Germinal center (tissue), 1 donor: ENCODE measurements at regions not wholly inside any gene's neighbourhood (a gene's known extent, or its start where the extent isn't known, plus 50 kb on each side); places are given as distances from the start of the nearest gene placed in this dataset.
"Not testable (repeated sequence)": the region's sequence is repeated elsewhere in the genome, so short reads cannot be mapped to it uniquely, and the experiment has no call there.

Experiments
- DNase-seq: peaks from one replicate; pipeline ENCODE4 v3.0.0; 2012; ENCODE audit warnings: mixed read lengths, low spot score

- peak; percentile 89 for DNase-seq
Observed at GRCh38 chr15:66865622-66866611, 163.9 kb downstream of the SMAD6 start.

DNA sequence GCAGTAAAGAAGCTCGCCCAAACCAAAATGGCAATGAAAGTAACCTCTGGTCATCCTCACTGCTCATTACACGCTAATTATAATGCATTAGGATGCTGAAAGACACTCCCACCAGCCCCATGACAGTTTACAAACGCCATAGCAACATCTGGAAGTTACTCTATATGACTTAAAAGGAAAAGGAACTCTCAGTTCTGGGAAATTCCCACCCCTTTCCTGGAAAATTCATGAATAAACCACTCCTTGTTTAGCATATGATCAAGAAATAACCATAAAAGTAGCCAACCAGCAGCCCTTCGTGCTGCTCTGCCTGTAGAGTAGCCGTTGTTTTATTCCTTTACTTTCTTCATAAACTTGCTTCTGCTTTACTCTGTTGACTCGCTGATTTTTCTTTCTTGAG, 164.6 kb downstream of the SMAD6 start:
- DNase-seq: no peak

- DNase-seq: no peak
Observed at GRCh38 chr15:66868918-66869317, 166.9 kb downstream of the SMAD6 start.

GRCh38 chr15:66870880-66871388, 168.9 kb downstream of the SMAD6 start:
- DNase-seq: no peak

DNA sequence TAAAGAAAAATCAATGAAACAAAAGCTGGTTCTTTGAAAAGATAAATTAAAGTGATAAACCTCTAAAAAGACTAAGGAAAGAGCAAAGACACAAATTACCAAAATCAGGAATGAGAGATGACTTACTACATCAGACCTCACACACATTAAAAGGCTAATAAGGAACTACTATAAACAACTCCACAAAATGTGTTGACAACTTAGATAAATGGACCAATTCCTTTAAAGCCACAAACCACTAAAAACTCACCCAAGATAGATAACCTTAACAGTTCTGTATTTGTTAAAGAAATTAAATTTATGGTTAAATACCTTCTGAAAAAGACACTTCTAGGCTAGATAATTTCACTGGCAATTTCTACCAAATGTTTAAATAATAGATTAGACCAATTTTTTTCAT, 170.4 kb downstream of the SMAD6 start:
- DNase-seq: no peak

DNA sequence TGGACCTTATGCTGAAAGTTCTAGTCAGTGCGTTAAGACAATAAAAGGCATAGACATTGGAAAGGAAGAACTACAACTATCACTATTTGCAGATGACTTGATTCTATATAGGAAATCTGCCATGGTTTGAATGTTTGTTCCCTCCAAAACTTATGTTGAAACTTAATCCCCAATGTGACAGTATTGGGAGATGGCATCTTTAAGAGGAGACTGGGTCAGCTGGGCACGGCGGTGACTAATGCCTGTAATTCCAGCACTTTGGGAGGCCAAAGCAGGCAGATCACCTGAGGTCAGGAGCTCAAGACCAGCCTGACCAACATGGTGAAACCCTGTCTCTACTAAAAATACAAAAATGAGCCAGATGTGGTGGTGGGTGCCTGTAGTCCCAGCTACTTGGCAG, 171.3 kb downstream of the SMAD6 start:
- DNase-seq: not testable (repeated sequence)

DNA sequence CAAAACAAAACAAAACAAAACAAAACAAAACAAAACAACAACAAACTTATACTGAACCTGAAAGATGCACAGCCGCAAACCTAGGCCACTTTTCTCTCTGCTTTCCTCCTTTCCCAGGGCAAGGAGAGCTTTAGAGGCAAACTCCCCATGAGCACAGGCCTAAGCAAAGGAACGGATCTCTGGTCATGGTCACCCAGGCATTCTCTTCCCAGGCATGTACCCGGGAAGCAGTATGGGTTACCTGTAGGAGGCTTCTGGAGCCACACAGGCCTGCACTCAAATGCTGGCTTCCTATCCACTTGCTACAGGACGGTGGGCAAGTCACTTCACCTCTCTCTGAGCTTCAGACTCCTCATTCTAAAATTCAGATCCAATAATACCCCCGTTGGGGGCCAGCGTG, 171.8 kb downstream of the SMAD6 start:
- DNase-seq: no peak

DNA sequence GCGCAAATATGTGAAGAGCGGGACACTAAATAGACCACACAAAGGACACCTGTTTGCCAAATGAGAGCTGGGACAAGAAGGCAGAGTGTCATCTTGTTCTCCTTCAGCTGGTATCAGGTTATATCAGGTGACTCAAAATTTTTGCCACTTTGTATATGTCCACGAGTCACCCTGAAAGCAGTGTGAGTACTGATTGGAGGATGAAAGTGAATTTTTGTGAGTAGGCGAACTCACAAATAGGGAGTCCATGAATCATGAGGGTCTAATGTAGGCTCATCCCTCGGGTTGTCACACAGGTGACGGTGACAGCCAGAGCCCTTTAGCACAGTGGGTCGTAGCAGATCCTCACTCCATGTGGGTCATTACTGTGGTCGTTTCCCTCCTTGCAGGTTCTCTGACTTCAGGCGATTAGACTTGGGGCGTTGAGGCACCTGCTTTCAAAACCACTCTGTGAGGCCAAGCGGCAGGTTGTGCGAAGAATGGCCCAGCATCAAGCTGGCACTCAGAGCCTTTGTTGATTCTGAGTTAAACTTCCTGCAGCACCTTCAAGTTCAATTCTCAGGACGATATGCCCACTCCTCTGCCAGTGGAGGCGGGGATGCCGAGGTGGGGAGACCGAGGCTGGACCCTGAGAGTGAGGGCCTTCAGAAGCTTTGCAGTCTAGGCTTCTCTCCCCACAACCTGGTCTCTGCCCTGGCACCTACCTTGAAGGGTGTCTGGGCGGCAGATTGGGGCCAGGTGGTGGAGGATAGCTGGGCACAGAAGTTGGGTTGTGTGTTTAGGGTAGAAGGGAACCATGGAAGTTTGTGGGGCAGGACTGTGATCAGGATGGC, 173.8 kb downstream of the SMAD6 start:
- DNase-seq: no peak

DNA sequence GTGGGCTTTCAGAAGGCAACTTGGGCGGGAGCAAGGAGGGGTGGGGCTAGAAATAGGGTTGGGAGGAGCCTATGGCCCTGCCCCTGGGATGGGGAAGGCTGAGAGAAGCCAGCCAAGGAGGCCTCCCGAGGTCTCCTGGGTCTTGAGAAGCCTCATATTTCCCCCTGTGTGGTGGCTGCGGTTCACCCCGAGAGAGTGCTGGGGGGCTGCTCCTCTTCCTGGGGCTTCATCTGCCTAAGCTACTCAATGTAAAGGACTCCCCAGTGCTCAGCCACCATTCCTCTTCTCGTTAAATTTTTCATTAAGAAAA, 174.3 kb downstream of the SMAD6 start:
- no peak for DNase-seq

GRCh38 chr15:66876731-66877476, 174.9 kb downstream of the SMAD6 start:
- DNase-seq: no peak

- no peak for DNase-seq
Observed at GRCh38 chr15:66877477-66878271, 175.6 kb downstream of the SMAD6 start.

DNA sequence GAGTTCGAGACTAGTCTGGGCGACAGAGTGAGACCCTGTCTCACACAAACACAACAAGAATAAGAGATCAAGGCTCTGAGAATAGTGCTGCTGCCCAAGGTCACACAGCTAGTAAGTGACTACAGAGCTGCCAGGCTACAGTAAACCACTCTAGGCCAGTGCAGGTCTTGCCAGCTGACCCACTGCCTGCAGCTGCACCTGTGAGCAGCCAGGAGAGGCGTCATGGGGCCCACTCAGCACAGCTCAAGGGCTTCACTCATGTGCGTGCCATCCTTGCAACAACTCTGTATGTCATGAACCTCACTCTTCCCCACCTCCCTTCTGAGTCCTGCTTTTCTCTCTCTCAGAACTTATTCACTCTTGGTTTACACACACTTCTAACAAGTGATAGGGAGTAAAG, 176.7 kb downstream of the SMAD6 start:
- no peak for DNase-seq

DNA sequence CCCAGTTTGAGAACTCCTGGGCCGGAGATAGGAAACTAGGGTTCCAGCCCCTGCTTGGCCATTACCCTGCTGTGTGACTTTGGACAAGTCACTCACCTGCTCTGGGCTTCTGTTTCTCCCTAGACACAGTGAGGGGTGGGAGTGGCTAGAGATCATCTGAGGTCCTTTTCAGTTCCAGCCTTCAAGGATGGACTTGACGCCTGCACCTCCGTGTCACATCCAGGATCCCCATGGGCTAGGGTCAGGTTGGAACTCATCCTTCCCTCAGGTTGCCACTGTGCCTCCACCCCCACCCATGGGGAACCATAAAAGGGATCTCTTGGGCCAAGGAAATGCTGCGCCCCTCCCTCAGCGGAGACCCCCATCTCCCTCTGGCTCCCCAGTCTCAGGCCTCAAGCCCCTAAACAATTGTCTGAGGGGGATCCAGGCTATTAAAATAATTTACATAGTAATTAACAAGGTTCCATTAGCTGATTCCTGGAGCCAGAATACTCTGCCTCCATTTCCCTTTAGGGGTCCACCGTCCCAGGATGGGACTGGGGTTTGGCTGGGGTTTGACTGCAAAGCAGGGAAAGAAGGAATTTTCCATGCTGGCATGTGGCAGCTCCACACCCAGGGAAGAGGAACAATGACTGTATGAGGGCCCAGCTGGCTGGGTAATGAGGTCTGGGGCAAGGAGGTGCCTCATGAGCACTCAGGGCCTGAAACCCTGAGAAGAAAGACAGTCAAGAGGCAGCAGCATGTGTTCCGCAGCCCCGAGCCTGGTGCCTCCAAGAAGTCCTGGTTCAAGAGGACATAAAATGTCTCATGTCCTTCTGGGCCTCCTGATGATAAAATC, 177.7 kb downstream of the SMAD6 start:
- no peak for DNase-seq

GRCh38 chr15:66880380-66881155, 178.5 kb downstream of the SMAD6 start:
- no peak for DNase-seq

- no peak for DNase-seq
Observed at GRCh38 chr15:66881173-66881905, 179.3 kb downstream of the SMAD6 start.

DNA sequence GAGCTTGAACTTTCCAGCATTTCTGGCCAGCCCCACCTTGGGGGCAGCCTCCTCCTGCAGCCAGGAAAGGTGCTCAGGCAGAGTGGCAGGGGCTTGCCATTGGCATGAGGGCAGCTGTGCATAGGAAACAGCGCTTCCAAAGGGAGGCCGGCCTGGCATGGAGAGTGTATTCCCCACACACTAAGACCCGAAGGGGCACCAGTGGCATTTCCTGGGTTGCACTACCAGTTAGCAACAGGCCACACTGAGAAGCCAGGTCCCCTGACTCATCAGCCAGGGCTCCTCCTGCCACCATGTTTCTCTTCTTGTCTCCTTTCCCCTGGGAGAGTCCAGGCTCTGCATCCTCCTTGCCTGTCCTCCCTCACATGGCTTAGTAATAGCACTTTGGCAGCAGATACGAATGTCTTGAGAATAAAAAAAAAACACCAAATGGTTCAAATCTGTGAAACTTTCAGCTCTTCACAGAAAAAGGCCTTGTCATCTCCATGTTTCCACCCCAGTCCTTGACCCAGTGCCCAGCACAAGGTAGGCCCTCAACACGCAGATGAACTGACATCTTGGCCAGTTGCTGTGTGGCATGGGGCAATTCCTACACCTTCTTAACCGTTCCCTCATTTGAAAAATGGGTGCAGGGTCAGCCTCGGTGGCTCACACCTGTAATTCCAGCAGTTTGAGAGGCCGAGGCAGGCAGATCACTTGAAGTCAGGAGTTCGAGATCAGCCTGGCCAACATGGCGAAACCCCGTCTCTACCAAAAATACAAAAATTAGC, 180.4 kb downstream of the SMAD6 start:
- DNase-seq: no peak

DNA sequence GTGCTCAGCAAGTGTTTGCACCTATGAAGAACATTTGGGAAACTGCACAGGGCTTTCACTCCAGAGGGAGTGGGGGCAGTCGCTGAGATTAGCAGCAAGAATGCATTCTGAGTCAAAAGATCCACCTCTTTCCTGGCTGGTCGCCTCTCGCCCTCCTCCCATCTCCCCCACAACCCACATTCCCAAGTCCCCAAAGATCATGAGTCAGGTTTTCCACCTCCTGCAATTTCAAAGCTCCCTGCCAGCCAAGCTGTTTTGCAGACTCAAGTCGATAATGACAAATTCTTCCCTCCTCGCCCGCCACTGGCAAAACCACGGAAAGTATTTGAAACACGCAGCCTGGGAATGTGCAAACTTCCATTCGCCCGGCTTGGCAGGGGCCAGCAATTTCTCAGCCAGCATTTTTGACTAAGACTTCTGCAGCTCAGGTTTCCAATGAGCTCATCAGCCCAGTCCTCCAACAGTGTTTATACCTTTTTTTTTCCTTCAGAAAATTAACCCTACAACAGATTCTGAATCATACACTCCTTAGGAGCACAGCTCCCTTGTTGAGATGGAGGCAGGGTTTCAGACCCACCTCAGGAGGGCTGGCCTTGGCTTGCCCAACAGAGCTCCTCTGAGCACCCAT, 181.4 kb downstream of the SMAD6 start:
- no peak for DNase-seq
